GM12892 (cell line): ENCODE measurements at regions not wholly inside any gene's neighbourhood (a gene's known extent, or its start where the extent isn't known, plus 50 kb on each side); places are given as distances from the start of the nearest gene placed in this dataset.

Experiments used
- DNase-seq: peaks from one replicate; pipeline ENCODE4 v3.0.0; 2011; ENCODE audit not compliant: insufficient read length
- FAIRE-seq: peaks from 2 replicates; lab custom pipeline; 2011; peaks lifted over from hg19 to GRCh38; lab: Jason Lieb, UNC
- POLR2A ChIP-seq: IDR thresholded peaks from 2 replicates; pipeline ENCODE4 v1.6.1; 2011; ENCODE audit warnings: low read depth, low read length, control low read depth
- POLR2AphosphoS5 ChIP-seq: IDR thresholded peaks from 2 replicates; pipeline ENCODE4 v1.6.1; 2011; ENCODE audit warnings: low read depth, low read length, control low read depth
- TAF1 ChIP-seq: IDR thresholded peaks from 2 replicates; pipeline ENCODE4 v1.6.1; 2011; ENCODE audit warnings: low read depth, mild to moderate bottlenecking, control low read depth, low read length, borderline replicate concordance

GRCh38 chr12:13505636-13506035 is 309.1 kb downstream of the EMP1 start:
- TF ChIP-seq POLR2AphosphoS5, result no peak
- no peak for TF ChIP-seq TAF1
- no peak for TF ChIP-seq POLR2A
- FAIRE-seq (no peak), DNase-seq (no peak)

DNA sequence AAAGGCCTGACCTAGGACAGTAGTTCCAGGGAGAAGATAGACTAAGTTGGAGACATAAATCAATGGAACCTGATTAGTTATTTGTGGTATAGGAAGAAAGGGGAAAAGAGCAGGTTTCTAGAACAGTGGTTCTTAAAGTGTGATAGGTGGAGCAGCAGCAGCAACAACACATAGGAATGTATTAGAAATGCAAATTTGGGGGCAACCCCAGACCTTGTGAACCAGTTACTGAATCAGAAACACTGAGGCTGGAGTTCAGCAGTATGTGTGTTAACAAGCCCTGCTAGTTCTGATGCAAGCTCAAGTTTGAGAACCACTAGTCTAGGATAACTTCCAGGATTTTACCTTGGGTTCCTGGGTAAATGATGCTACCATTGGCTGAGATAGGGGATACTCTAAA is 308.7 kb downstream of the EMP1 start:
- no peak for FAIRE-seq
- DNase-seq, result no peak

DNA sequence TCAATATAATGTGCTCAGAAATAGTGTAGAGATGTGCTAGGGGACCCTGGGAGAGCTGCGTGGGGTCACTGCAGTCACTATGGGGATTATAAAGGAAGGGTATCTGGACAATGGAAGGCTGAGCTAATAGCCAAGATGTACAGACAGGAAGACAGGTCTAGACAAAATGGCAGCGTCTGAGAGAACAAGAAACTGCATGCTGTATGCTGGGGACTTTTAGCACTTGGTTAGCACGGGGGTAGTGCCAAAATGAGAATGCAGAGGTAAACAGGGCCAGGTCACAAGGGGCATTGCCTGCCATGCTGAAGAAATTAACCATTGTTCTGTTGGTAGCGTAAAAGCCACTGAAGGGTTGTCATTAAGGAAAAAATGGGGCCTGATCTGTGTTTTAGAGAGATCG is 308.2 kb downstream of the EMP1 start:
- FAIRE-seq, result no peak
- TF ChIP-seq POLR2A, result no peak
- no peak for TF ChIP-seq POLR2AphosphoS5
- no peak for TF ChIP-seq TAF1

More for the DNA sequence above, 308.7 kb downstream of the EMP1 start:
- no peak for TF ChIP-seq TAF1
- TF ChIP-seq POLR2A, result no peak
- TF ChIP-seq POLR2AphosphoS5, result no peak

DNA sequence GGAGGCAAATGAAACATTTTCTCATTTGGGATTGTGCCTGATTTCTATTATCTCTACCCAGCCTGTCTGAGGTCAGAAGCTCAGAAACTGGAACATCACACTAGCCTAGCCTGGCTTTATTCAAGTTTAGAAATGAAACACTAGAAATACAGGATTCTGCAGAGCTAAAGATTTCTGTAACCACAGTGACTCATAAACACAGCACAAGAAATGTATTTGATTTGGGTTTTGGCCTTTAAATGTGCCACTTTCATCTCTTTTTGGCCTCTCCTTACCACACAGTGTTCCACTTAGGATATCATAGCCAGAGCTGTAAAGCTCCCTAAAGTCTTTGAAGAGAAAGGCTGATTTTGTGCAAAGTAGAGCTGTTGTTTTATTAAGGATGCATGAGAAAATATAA is 307.5 kb downstream of the EMP1 start:
- TF ChIP-seq POLR2AphosphoS5, result no peak
- no peak for TF ChIP-seq POLR2A
- TF ChIP-seq TAF1, result no peak
- FAIRE-seq (no peak), DNase-seq (no peak)

More for the DNA sequence above, 308.2 kb downstream of the EMP1 start:
- DNase-seq, result no peak

DNA sequence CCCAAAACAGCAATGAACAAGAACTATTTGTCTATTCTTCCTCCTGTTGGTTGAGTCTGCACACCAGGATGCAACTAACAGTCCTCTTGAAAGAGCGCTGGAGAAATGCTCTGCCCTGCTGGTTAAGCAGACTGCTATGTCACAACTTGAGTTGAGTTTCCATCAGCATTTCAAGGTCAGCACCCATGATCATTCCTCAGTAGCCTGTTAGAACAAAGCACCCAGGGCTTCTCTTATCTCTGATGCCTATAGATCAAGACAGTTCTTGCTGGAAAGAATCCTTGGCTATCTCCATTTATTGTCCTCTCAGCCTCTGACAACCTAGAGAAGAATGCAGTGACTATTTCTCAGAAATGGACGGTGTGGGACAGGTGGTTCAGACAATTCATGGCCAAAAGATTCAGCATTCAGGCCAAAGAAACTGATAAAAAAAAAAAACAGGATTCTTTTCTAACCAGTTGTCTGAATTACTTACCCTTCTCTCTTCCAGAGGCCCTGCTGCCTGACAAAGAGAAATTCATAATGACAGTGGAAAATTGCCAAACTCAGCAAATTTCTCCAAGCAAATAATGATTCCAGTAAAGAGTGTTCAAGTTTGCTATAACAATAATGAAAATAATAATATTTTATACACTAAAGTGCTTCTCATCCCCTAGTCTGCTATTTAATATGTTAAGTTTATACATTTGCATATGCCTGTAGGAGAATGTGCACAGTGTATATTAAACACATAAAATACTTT is 306.7 kb downstream of the EMP1 start:
- no peak for DNase-seq
- TF ChIP-seq POLR2A (no peak), POLR2AphosphoS5 (no peak), TAF1 (no peak)
- FAIRE-seq, result no peak

GRCh38 chr12:13499008-13499407 is 302.5 kb downstream of the EMP1 start:
- DNase-seq (no peak), FAIRE-seq (no peak)
- TF ChIP-seq POLR2A, result no peak
- no peak for TF ChIP-seq POLR2AphosphoS5
- TF ChIP-seq TAF1, result no peak

- TF ChIP-seq POLR2AphosphoS5 (no peak), POLR2A (no peak)
- no peak for DNase-seq
- no peak for FAIRE-seq
These were observed 299.6 kb downstream of the EMP1 start for GRCh38 chr12:13496111-13496510.

- DNase-seq (no peak), FAIRE-seq (no peak)
- no peak for TF ChIP-seq POLR2AphosphoS5
- no peak for TF ChIP-seq TAF1
- TF ChIP-seq POLR2A, result no peak
These were observed 292.7 kb downstream of the EMP1 start for GRCh38 chr12:13489246-13489645.

DNA sequence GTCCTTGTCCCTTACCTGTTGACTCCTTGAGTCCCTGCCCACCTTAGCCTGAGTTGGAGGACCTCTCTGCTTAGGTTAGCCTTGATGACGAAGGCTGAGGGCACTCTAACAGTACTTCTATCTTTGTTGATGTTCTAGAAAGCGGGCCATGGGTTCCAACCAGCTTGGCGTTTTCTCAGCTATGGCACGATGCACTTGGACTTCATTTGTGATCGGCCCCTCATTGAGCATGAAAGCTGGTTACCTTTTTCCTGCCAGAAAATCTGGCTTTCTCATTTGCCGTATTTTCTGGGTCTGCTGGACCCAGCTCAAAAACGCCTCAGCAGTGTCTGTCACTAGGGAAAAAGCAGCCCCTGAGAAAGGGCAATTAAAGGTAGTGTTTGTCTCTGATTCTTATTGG is 290.8 kb downstream of the EMP1 start:
- FAIRE-seq, result no peak
- TF ChIP-seq TAF1, result no peak
- no peak for TF ChIP-seq POLR2AphosphoS5
- TF ChIP-seq POLR2A, result no peak
- no peak for DNase-seq

GRCh38 chr12:13486794-13487193 is 290.3 kb downstream of the EMP1 start:
- FAIRE-seq, result no peak
- TF ChIP-seq POLR2A (no peak), POLR2AphosphoS5 (no peak), TAF1 (no peak)
- no peak for DNase-seq

- no peak for DNase-seq
- TF ChIP-seq TAF1 (no peak), POLR2AphosphoS5 (no peak), POLR2A (no peak)
- FAIRE-seq, result no peak
These were observed 282.2 kb downstream of the EMP1 start for GRCh38 chr12:13478650-13479181.

DNA sequence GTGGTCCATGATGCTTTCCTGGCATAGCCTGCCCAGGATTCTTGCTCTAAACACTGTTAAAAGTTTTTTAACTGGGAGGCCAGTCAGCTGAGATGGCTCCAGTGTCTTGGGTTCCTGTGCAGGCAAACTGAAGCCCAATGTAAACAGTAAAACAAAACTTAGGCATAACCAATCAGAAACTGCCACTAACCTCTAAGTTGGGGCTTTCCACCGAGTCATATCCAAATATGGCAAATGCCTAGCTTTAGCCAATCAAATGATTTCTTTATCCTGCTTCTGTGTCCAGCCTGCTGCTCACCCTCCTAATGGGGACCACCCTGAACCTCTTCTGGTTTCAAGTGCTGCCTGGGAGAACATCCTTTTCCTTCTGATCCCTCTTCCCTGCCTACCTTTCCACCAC is 277.9 kb downstream of the EMP1 start:
- TF ChIP-seq POLR2A (no peak), POLR2AphosphoS5 (no peak), TAF1 (no peak)
- FAIRE-seq (peak; percentile 42), DNase-seq (no peak)

DNA sequence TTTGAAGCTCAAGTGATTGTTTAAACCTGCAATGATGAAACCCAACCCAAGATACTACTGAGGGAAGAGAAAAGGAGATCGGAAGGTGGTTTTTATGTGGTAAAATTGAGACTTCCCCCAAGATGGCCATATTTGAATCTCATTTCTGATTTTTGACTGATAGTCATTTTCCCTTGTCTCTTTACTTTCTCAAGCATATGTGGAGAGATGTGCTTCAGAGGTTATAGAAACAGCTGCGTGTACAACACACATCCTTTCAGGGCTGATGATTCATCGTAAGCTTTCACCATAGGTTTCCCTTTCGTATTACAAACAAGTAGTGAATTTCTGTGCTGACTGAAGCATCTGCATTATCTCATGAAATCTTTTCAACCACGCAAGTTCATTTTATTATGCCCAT is 276.2 kb downstream of the EMP1 start:
- DNase-seq, result no peak
- peak; percentile 89 for FAIRE-seq
- TF ChIP-seq TAF1 (no peak), POLR2A (no peak), POLR2AphosphoS5 (no peak)

DNA sequence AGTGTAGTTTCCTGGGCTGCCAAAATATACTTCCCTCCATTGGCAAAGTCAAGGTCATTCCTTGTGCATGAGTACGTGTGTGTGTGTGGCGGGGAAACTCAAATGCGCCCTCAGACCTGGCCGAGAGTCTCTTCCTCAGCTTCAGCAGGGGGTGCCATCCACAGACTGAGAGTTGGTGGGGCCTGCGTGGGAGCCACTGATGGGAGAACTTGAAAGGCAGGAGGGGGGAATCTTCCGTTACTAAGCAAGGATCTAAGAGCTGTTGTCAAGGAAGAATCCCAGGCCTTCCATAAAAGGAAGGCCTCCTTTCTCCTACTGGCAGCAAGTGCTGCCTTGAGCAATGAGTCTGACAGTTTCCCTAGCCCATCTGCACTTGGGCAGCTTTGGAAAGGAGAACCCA is 274.9 kb downstream of the EMP1 start:
- TF ChIP-seq POLR2AphosphoS5, result no peak
- TF ChIP-seq POLR2A, result no peak
- no peak for TF ChIP-seq TAF1
- no peak for DNase-seq
- no peak for FAIRE-seq
